NT2/D1 (cell line): ENCODE measurements at regions not wholly inside any gene's neighbourhood (a gene's known extent, or its start where the extent isn't known, plus 50 kb on each side); places are given as distances from the start of the nearest gene placed in this dataset.
"Not testable (repeated sequence)": the region's sequence is repeated elsewhere in the genome, so short reads cannot be mapped to it uniquely, and the experiment has no call there.

ENCODE experiments used
- SUZ12 ChIP-seq: IDR thresholded peaks from 2 replicates; pipeline ENCODE4 v1.6.1; 2011; ENCODE audit not compliant: insufficient read length, insufficient read depth; ENCODE audit errors: extremely low read depth
- YY1 ChIP-seq: IDR thresholded peaks from 2 replicates; pipeline ENCODE4 v1.6.1; 2011; ENCODE audit not compliant: insufficient read length, insufficient read depth
- ZNF274 ChIP-seq: IDR thresholded peaks from 2 replicates; pipeline ENCODE4 v1.6.1; 2011; ENCODE audit warnings: mild to moderate bottlenecking, low read depth, low read length

- not testable (repeated sequence) for TF ChIP-seq SUZ12, YY1, ZNF274
These were observed 94.7 kb downstream of the SRGAP2 start for GRCh38 chr1:206298032-206298392.
